Psoas muscle (tissue), 7 donors: ENCODE measurements at regions not wholly inside any gene's neighbourhood (a gene's known extent, or its start where the extent isn't known, plus 50 kb on each side); places are given as distances from the start of the nearest gene placed in this dataset.
"Not testable (repeated sequence)": the region's sequence is repeated elsewhere in the genome, so short reads cannot be mapped to it uniquely, and the experiment has no call there.

ENCODE experiments used
- ATAC-seq, 4 donors: fragments of 200-7000 bp; cut with Tn5 transposase; one replicate each; pipeline ENCODE4 v1.9.1; 2020; ENCODE audit warnings: moderate library complexity in 3 of 4, mild to moderate bottlenecking in 2 of 4
- DNase-seq, 2 donors: peaks; one replicate each; pipeline ENCODE4 v3.0.0-alpha.2; 2020
- H3K27ac ChIP-seq: fragments of 200-600 bp; one replicate; pipeline ENCODE4 v1.8.0; 2022
- H3K27me3 ChIP-seq, 3 donors: fragments of 200-600 bp in 1 of 3; one replicate each; pipeline versions ENCODE4 v1.6.1 to v1.8.0; 2013 to 2022; ENCODE audit warnings: low read length in 2 of 3, mild to moderate bottlenecking in 2 of 3, moderate library complexity in 1 of 3; ENCODE audit not compliant: insufficient read depth in 3 of 3
- H3K36me3 ChIP-seq, 2 donors: fragments of 200-600 bp in 1 of 2; one replicate each; pipeline versions ENCODE4 v1.6.1 to v1.8.0; 2013 to 2022; ENCODE audit warnings: low read depth in 1 of 2, mild to moderate bottlenecking in 1 of 2, moderate library complexity in 1 of 2; ENCODE audit not compliant: insufficient read depth in 1 of 2
- H3K4me1 ChIP-seq: fragments of 200-600 bp; one replicate; pipeline ENCODE4 v1.8.0; 2022
- H3K4me3 ChIP-seq: fragments of 200-600 bp; one replicate; pipeline ENCODE4 v1.8.0; 2022; ENCODE audit warnings: mild to moderate bottlenecking
- H3K9me3 ChIP-seq: fragments of 200-600 bp; one replicate; pipeline ENCODE4 v1.8.0; 2022
- WGBS, 3 donors: extraction: QIAGEN DNeasy Blood & Tissue Kit; methylation state at CpG; one replicate each; pipeline versions ENCODE4 v1.1.6 to v1.1.7; 2013; 5-methylcytosine and 5-hydroxymethylcytosine counted together
- intact Hi-C, 2 donors: fragments of 100-400 bp; cut with DNase I; formaldehyde crosslinking; loops; one replicate each; pipeline versions ENCODE4 v1.11.0 to v1.14.2; 2022
- TF ChIP-seq, protein P1 (sequence below): fragments of 200-600 bp; IDR thresholded peaks from one replicate; pipeline ENCODE4 v1.8.0; 2022; ENCODE audit warnings: antibody characterized with exemption
- donor health status: healthy with polysubstance abuse.
- donor health status: DM: no; HTN: no; CAD: no; lungs with moderate emphysema.
- donor health status: Bipolar disorder and iron deficiency.
- donor health status: healthy.
- donor health status: DM: yes; HTN: yes; CAD: no.
- donor health status: DM: no; HTN: no; CAD: no.
- donor health status: DM: yes; HTN: yes; CAD: no.

GRCh38 chr17:70327279-70327678, 157.9 kb downstream of the KCNJ2 start:
- ATAC-seq (no peak), DNase-seq (no peak)
- no peak overlapping the region for H3K4me3 ChIP-seq
- intact Hi-C loops = no loop called here
- WGBS, 3 donors = 86 to 91% (median 89%) methylated on average over 1 of the region's 1 CpG
- no peaks in the 10 kb centered on the region for H3K36me3 ChIP-seq
- H3K4me1 ChIP-seq = no peaks in the 10 kb centered on the region
- no peak overlapping the region for H3K27ac ChIP-seq
- no peaks in the 10 kb centered on the region for H3K9me3 ChIP-seq
- TF ChIP-seq, protein P1, sequence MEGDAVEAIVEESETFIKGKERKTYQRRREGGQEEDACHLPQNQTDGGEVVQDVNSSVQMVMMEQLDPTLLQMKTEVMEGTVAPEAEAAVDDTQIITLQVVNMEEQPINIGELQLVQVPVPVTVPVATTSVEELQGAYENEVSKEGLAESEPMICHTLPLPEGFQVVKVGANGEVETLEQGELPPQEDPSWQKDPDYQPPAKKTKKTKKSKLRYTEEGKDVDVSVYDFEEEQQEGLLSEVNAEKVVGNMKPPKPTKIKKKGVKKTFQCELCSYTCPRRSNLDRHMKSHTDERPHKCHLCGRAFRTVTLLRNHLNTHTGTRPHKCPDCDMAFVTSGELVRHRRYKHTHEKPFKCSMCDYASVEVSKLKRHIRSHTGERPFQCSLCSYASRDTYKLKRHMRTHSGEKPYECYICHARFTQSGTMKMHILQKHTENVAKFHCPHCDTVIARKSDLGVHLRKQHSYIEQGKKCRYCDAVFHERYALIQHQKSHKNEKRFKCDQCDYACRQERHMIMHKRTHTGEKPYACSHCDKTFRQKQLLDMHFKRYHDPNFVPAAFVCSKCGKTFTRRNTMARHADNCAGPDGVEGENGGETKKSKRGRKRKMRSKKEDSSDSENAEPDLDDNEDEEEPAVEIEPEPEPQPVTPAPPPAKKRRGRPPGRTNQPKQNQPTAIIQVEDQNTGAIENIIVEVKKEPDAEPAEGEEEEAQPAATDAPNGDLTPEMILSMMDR = no peak
- H3K27me3 ChIP-seq = no peaks in the 10 kb centered on the region

- Histone ChIP-seq H3K9me3 (no peaks in the 10 kb centered on the region), H3K36me3 (no peaks in the 10 kb centered on the region), H3K27ac (no peak overlapping the region), H3K4me1 (no peaks in the 10 kb centered on the region), H3K4me3 (no peak overlapping the region), H3K27me3 (no peaks in the 10 kb centered on the region)
- ATAC-seq = no peak
- intact Hi-C loops = no loop called here
- DNase-seq = no peak
- WGBS, 3 donors = 29 to 52% (median 35%) methylated on average over 10 of the region's 10 CpGs
- TF ChIP-seq, protein P1 = no peak
Observed at GRCh38 chr17:70327723-70328122, 158.4 kb downstream of the KCNJ2 start.

GRCh38 chr17:70329721-70330120, 160.4 kb downstream of the KCNJ2 start:
- 41 to 62% (median 49%) methylated on average over 2 of the region's 2 CpGs for WGBS, 3 donors
- Histone ChIP-seq H3K27ac (no peak overlapping the region), H3K4me3 (no peak overlapping the region), H3K36me3 (no peaks in the 10 kb centered on the region), H3K4me1 (no peaks in the 10 kb centered on the region), H3K27me3 (no peaks in the 10 kb centered on the region), H3K9me3 (no peaks in the 10 kb centered on the region)
- no peak for ATAC-seq
- intact Hi-C loops = no loop called here
- DNase-seq = no peak
- TF ChIP-seq, protein P1 = no peak

GRCh38 chr17:70331066-70331465, 161.7 kb downstream of the KCNJ2 start:
- ATAC-seq, DNase-seq: not testable (repeated sequence)

GRCh38 chr17:70332356-70333210, 163.3 kb downstream of the KCNJ2 start:
- TF ChIP-seq, protein P1 = no peak
- no peak for DNase-seq
- 71 to 82% (median 73%) methylated on average over 6 of the region's 6 CpGs for WGBS, 3 donors

More at GRCh38 chr17:70331066-70331465, 161.7 kb downstream of the KCNJ2 start:
- H3K36me3 ChIP-seq, H3K27me3 ChIP-seq, H3K9me3 ChIP-seq, H3K4me3 ChIP-seq, H3K4me1 ChIP-seq, H3K27ac ChIP-seq, intact Hi-C loops: not testable (repeated sequence)
- 100% methylated on average over 1 of the region's 1 CpG for WGBS, 3 donors

More at GRCh38 chr17:70332356-70333210, 163.3 kb downstream of the KCNJ2 start:
- no peak overlapping the region for H3K27ac ChIP-seq
- intact Hi-C loops = no loop called here
- H3K9me3 ChIP-seq = no peaks in the 10 kb centered on the region
- H3K4me3 ChIP-seq = no peak overlapping the region
- no peak for ATAC-seq
- H3K27me3 ChIP-seq = no peaks in the 10 kb centered on the region
- no peaks in the 10 kb centered on the region for H3K4me1 ChIP-seq
- H3K36me3 ChIP-seq = no peaks in the 10 kb centered on the region
